GM12878 (cell line): ENCODE measurements at regions not wholly inside any gene's neighbourhood (a gene's known extent, or its start where the extent isn't known, plus 50 kb on each side); places are given as distances from the start of the nearest gene placed in this dataset.

ENCODE experiments used
- ATAC-seq: fragments of 200-7000 bp; cut with Tn5 transposase; 3 replicates; pipeline ENCODE4 v1.9.1; 2020; ENCODE audit warnings: mild to moderate bottlenecking, moderate library complexity
- BruUV-seq: library from RNA; stranded (reverse); fragments of 400-500 nt; replicated peaks from 2 replicates; lab custom pipeline; 2021; lab: Mats Ljungman, UMichigan
- CTCF ChIA-PET: fragments of 300-600 bp; sonication (Branson Sonifier 250); formaldehyde crosslinking; extraction: SDS; loops from one replicate; lab custom pipeline; 2021; ENCODE audit warnings: inconsistent platforms; lab: Yijun Ruan, JAX
- POLR2A ChIA-PET: fragments of 350-600 bp; formaldehyde crosslinking; extraction: SDS; loops from one replicate; lab custom pipeline; 2021; ENCODE audit warnings: inconsistent platforms; lab: Charles Lee
- RAD21 ChIA-PET: fragments of 300-600 bp; sonication (Branson Sonifier 250); formaldehyde crosslinking; loops from one replicate; lab custom pipeline; 2023; ENCODE audit warnings: antibody characterized with exemption; ENCODE audit not compliant: unreplicated experiment; lab: Charles Lee
- SMC1A ChIA-PET: fragments of 300-600 bp; sonication (Branson Sonifier 250); formaldehyde crosslinking; loops from one replicate; lab custom pipeline; 2023; ENCODE audit not compliant: unreplicated experiment, uncharacterized antibody; lab: Charles Lee
- DNase-seq: peaks from one replicate; pipeline ENCODE4 v3.0.0-alpha.2; 2011; ENCODE audit warnings: low read depth, low spot score
- FAIRE-seq: peaks from 3 replicates; lab custom pipeline; 2011; peaks lifted over from hg19 to GRCh38; lab: Jason Lieb, UNC
- H2AFZ ChIP-seq: 2 replicates; pipeline ENCODE4 v1.6.0; 2011; ENCODE audit warnings: low read depth, low read length, control low read depth; ENCODE audit not compliant: control insufficient read depth
- H3K27ac ChIP-seq: 2 replicates; pipeline ENCODE4 v1.5.1; 2011; ENCODE audit warnings: control low read depth; ENCODE audit not compliant: control insufficient read depth, insufficient read depth
- H3K27me3 ChIP-seq, 2 experiments: replicated peaks in 1 of 2; 2 replicates each; pipeline versions ENCODE4 v1.6.0 to v1.6.1; 2011; ENCODE audit warnings: low read length in 1 of 2; ENCODE audit not compliant: control insufficient read depth in 2 of 2, insufficient read depth in 2 of 2
- H3K36me3 ChIP-seq, 2 experiments: 2 replicates each; pipeline ENCODE4 v1.5.1; 2011; ENCODE audit warnings: low read length in 1 of 2; ENCODE audit not compliant: control insufficient read depth in 2 of 2, insufficient read depth in 2 of 2
- H3K4me1 ChIP-seq: 2 replicates; pipeline ENCODE4 v1.6.1; 2011; ENCODE audit warnings: mild to moderate bottlenecking, low read length, moderate library complexity, mixed read lengths; ENCODE audit not compliant: control insufficient read depth, insufficient read depth
- H3K4me2 ChIP-seq: 2 replicates; pipeline ENCODE4 v1.6.0; 2011; ENCODE audit warnings: control low read depth; ENCODE audit not compliant: control insufficient read depth, insufficient read depth
- H3K4me3 ChIP-seq: fragments of 200-600 bp; sonication (generic); 2 replicates; pipeline ENCODE4 v1.5.1; 2016
- H3K79me2 ChIP-seq: 2 replicates; pipeline ENCODE4 v1.6.0; 2011; ENCODE audit warnings: low read length; ENCODE audit not compliant: control insufficient read depth, insufficient read depth
- H3K9ac ChIP-seq: 2 replicates; pipeline ENCODE4 v1.8.0; 2011; ENCODE audit warnings: low read length, control low read depth, mixed read lengths; ENCODE audit not compliant: control insufficient read depth, insufficient read depth
- H3K9me3 ChIP-seq: replicated peaks from 3 replicates; pipeline ENCODE4 v1.5.1; 2011; ENCODE audit warnings: mild to moderate bottlenecking, low read length; ENCODE audit not compliant: control insufficient read depth, insufficient read depth
- H4K20me1 ChIP-seq: 2 replicates; pipeline ENCODE4 v1.6.0; 2011; ENCODE audit not compliant: control insufficient read depth, insufficient read depth
- ATF3 ChIP-seq: IDR thresholded peaks from 2 replicates; pipeline ENCODE4 v1.6.1; 2011; ENCODE audit warnings: low read depth, mild to moderate bottlenecking, low read length, moderate library complexity, borderline replicate concordance; ENCODE audit errors: extremely low read depth
- CEBPZ ChIP-seq: fragments of 150-350 bp; IDR thresholded peaks from 2 replicates; pipeline ENCODE4 v1.6.1; 2016; ENCODE audit warnings: low read depth, low read length
- EED ChIP-seq: sonication (generic); IDR thresholded peaks from 2 replicates; pipeline ENCODE4 v1.6.1; 2016; ENCODE audit warnings: antibody characterized with exemption, low read depth
- HDAC2 ChIP-seq: fragments of 200-600 bp; sonication (generic); IDR thresholded peaks from 2 replicates; pipeline ENCODE4 v1.6.1; 2017
- IRF3 ChIP-seq: fragments of 450-650 bp; IDR thresholded peaks from 2 replicates; pipeline ENCODE4 v1.6.1; 2014; ENCODE audit warnings: mild to moderate bottlenecking
- NFYA ChIP-seq: IDR thresholded peaks from 2 replicates; pipeline ENCODE4 v1.6.1; 2011; ENCODE audit warnings: low read depth, mild to moderate bottlenecking, low read length, improper control_type of control experiment, borderline replicate concordance
- RFX5 ChIP-seq: IDR thresholded peaks from 2 replicates; pipeline ENCODE4 v1.6.1; 2011; ENCODE audit warnings: low read depth, low read length, improper control_type of control experiment
- SMAD1 ChIP-seq: fragments of 450-650 bp; IDR thresholded peaks from 2 replicates; pipeline ENCODE4 v1.6.1; 2018; ENCODE audit warnings: mild to moderate bottlenecking, low read depth; ENCODE audit not compliant: partially characterized antibody
- ZNF592 ChIP-seq: fragments of 450-650 bp; IDR thresholded peaks from 2 replicates; pipeline ENCODE4 v1.6.1; 2017; ENCODE audit warnings: mild to moderate bottlenecking, moderate library complexity
- WGBS: methylation state at CpG from one replicate; pipeline ENCODE4 v1.1.6; 2016; ENCODE audit warnings: low lambda C conversion rate; ENCODE audit not compliant: insufficient replicate concordance, insufficient coverage; ENCODE audit errors: missing lambda C conversion rate; 5-methylcytosine and 5-hydroxymethylcytosine counted together
- in situ Hi-C: fragments of 300-500 bp; cut with MboI; formaldehyde crosslinking; loops from 9 replicates; pipeline ENCODE4 v1.14.3; 2018; ENCODE audit warnings: mixed read lengths
- intact Hi-C: fragments of 100-400 bp; cut with micrococcal nuclease; formaldehyde crosslinking; loops from one replicate; pipeline ENCODE4 v1.14.2; 2022; ENCODE audit not compliant: unreplicated experiment

GRCh38 chr15:29903785-29904464, 81.7 kb upstream of the TJP1 start (continued):
- TF ChIP-seq CEBPZ (no peak), ATF3 (no peak)

- in situ Hi-C loops (no loop called here), intact Hi-C loops (loop anchor here (10.0 kb wide), 1 partner anchor 48 kb away; no protein-coding TSS in a partner anchor)
- Histone ChIP-seq H4K20me1 (no peaks in the 10 kb centered on the region), H2AFZ (no peak overlapping the region), H3K27ac (no peak overlapping the region), H3K27me3 (no peaks in the 10 kb centered on the region), H3K36me3 (no peaks in the 10 kb centered on the region), H3K4me1 (no peaks in the 10 kb centered on the region), H3K79me2 (no peaks in the 10 kb centered on the region), H3K9ac (no peak overlapping the region), H3K9me3 (no peaks in the 10 kb centered on the region), H3K4me3 (no peak overlapping the region), H3K4me2 (no peak overlapping the region)
- ChIA-PET RAD21 (no interaction called here), SMC1A (no interaction called here), CTCF (no interaction called here), POLR2A (no interaction called here)
- BruUV-seq: no TSS peak
- ATAC-seq (no peak), FAIRE-seq (no peak), DNase-seq (no peak)
- WGBS: 3% methylated on average over 2 of the region's 2 CpGs
- no peak for TF ChIP-seq ZNF592
- TF ChIP-seq IRF3: no peak
- no peak for TF ChIP-seq HDAC2
- TF ChIP-seq SMAD1: no peak
- TF ChIP-seq EED: no peak
- TF ChIP-seq NFYA: no peak
- no peak for TF ChIP-seq RFX5
- TF ChIP-seq ATF3: no peak
Observed at GRCh38 chr15:29903028-29903427, 80.8 kb upstream of the TJP1 start.
